Keratinocyte (primary cell): ENCODE measurements at regions not wholly inside any gene's neighbourhood (a gene's known extent, or its start where the extent isn't known, plus 50 kb on each side); places are given as distances from the start of the nearest gene placed in this dataset.

ENCODE experiments used
- DNase-seq: peaks from one replicate; pipeline ENCODE4 v3.0.0-alpha.2; 2011; ENCODE audit warnings: low read depth, missing footprints, low spot score
- FAIRE-seq: peaks from 2 replicates; lab custom pipeline; 2011; peaks lifted over from hg19 to GRCh38; lab: Jason Lieb, UNC
- H2AFZ ChIP-seq: 2 replicates; pipeline ENCODE4 v1.6.0; 2012; ENCODE audit warnings: low read length, control low read depth, inconsistent platforms; ENCODE audit not compliant: control insufficient read depth
- H3K27ac ChIP-seq: 2 replicates; pipeline ENCODE4 v1.5.1; 2011; ENCODE audit warnings: low read length; ENCODE audit not compliant: control insufficient read depth, insufficient read depth
- H3K27me3 ChIP-seq: 3 replicates; pipeline ENCODE4 v1.6.0; 2011; ENCODE audit warnings: low read length; ENCODE audit not compliant: control insufficient read depth, insufficient read depth; ENCODE audit errors: extremely low read depth
- H3K36me3 ChIP-seq, 2 experiments: 2 replicates in 1 of 2; 3 replicates in 1 of 2; pipeline ENCODE4 v1.5.1; 2011; ENCODE audit warnings: low read length in 2 of 2, mild to moderate bottlenecking in 1 of 2; ENCODE audit not compliant: control insufficient read depth in 2 of 2, insufficient read depth in 2 of 2; ENCODE audit errors: extremely low read depth in 1 of 2
- H3K4me1 ChIP-seq: 3 replicates; pipeline ENCODE4 v1.5.1; 2011; ENCODE audit warnings: low read length; ENCODE audit not compliant: control insufficient read depth, insufficient read depth; ENCODE audit errors: extremely low read depth
- H3K4me2 ChIP-seq: 3 replicates; pipeline ENCODE4 v1.6.0; 2011; ENCODE audit warnings: low read depth, low read length; ENCODE audit not compliant: control insufficient read depth, insufficient read depth; ENCODE audit errors: extremely low read depth
- H3K4me3 ChIP-seq, 3 experiments: fragments of 200-600 bp in 1 of 3; sonication (generic) in 1 of 3; 2 replicates in 2 of 3; 3 replicates in 1 of 3; pipeline ENCODE4 v1.5.1; 2011 to 2016; ENCODE audit warnings: low read length in 3 of 3, mild to moderate bottlenecking in 3 of 3, control low read depth in 2 of 3, inconsistent platforms in 1 of 3, low read depth in 1 of 3, mixed read lengths in 1 of 3, mixed run types in 1 of 3, moderate library complexity in 1 of 3; ENCODE audit not compliant: control insufficient read depth in 2 of 3, insufficient read depth in 2 of 3; ENCODE audit errors: extremely low read depth in 1 of 3
- H3K79me2 ChIP-seq: 2 replicates; pipeline ENCODE4 v1.6.0; 2012; ENCODE audit warnings: low read length; ENCODE audit not compliant: control insufficient read depth, insufficient read depth
- H3K9ac ChIP-seq: 3 replicates; pipeline ENCODE4 v1.6.0; 2011; ENCODE audit warnings: low read length; ENCODE audit not compliant: control insufficient read depth, insufficient read depth; ENCODE audit errors: extremely low read depth
- H3K9me1 ChIP-seq: 3 replicates; pipeline ENCODE4 v1.6.0; 2011; ENCODE audit warnings: low read length; ENCODE audit not compliant: control insufficient read depth, insufficient read depth; ENCODE audit errors: extremely low read depth
- H3K9me3 ChIP-seq: 2 replicates; pipeline ENCODE4 v1.5.1; 2012; ENCODE audit warnings: low read depth, low read length; ENCODE audit not compliant: control insufficient read depth
- H4K20me1 ChIP-seq: 3 replicates; pipeline ENCODE4 v1.6.0; 2011; ENCODE audit warnings: low read length; ENCODE audit not compliant: control insufficient read depth, insufficient read depth; ENCODE audit errors: extremely low read depth
- EZH2 ChIP-seq: IDR thresholded peaks from one replicate; pipeline ENCODE4 v1.6.1; 2012; ENCODE audit warnings: inconsistent platforms, mild to moderate bottlenecking, low read length, moderate library complexity
- dilution Hi-C: fragments of 300-500 bp; cut with MboI; formaldehyde crosslinking; loops from one replicate; pipeline ENCODE4 v1.7.0; 2020; ENCODE audit warnings: low sequenced_read_pairs; ENCODE audit not compliant: extremely low pct_ligation_motif_present
- TF ChIP-seq, protein P1 (sequence below), 3 experiments: IDR thresholded peaks in 1 of 3; conservative IDR thresholded peaks in 1 of 3; optimal IDR thresholded peaks in 1 of 3; 2 replicates in 2 of 3; 3 replicates in 1 of 3; pipeline versions ENCODE3 to v1.5.1; 2011; ENCODE audit warnings: low read length in 3 of 3, mild to moderate bottlenecking in 3 of 3, moderate library complexity in 2 of 3, control low read depth in 1 of 3, inconsistent platforms in 1 of 3; ENCODE audit not compliant: insufficient read depth in 2 of 3; ENCODE audit errors: extremely low read depth in 1 of 3

DNA sequence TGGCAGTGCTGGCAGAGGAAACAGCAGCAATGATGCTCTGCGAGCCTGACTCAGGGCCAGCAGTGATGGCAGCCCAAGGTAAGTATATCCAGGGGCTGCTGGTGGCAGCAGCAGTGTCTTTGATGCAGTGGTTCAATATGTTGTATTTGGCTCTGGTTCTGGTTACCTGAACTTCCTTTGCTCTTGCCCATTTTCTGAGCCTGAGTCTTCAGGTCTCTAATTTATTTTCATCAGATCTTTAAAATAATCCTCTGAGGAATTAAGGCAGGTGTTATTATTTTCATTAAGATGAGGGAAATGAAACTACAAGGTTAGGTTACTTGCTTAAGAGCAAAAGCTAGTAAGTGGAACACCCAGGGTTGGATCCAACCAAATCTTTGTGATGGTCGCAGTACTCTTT is 102.8 kb upstream of the BMP2K start:
- Histone ChIP-seq H3K27me3 (no peaks in the 10 kb centered on the region), H3K9me1 (no peaks in the 10 kb centered on the region), H3K4me1 (no peaks in the 10 kb centered on the region), H3K27ac (no peak overlapping the region), H3K79me2 (no peaks in the 10 kb centered on the region), H4K20me1 (no peaks in the 10 kb centered on the region), H3K36me3 (no peaks in the 10 kb centered on the region), H3K9ac (no peak overlapping the region), H2AFZ (no peak overlapping the region), H3K4me3 (no peak overlapping the region), H3K4me2 (no peak overlapping the region), H3K9me3 (no peaks in the 10 kb centered on the region)
- dilution Hi-C loops = no loop called here
- FAIRE-seq = no peak
- no peak for TF ChIP-seq EZH2
- TF ChIP-seq, protein P1, sequence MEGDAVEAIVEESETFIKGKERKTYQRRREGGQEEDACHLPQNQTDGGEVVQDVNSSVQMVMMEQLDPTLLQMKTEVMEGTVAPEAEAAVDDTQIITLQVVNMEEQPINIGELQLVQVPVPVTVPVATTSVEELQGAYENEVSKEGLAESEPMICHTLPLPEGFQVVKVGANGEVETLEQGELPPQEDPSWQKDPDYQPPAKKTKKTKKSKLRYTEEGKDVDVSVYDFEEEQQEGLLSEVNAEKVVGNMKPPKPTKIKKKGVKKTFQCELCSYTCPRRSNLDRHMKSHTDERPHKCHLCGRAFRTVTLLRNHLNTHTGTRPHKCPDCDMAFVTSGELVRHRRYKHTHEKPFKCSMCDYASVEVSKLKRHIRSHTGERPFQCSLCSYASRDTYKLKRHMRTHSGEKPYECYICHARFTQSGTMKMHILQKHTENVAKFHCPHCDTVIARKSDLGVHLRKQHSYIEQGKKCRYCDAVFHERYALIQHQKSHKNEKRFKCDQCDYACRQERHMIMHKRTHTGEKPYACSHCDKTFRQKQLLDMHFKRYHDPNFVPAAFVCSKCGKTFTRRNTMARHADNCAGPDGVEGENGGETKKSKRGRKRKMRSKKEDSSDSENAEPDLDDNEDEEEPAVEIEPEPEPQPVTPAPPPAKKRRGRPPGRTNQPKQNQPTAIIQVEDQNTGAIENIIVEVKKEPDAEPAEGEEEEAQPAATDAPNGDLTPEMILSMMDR (optimal IDR thresholded peaks at IDR 0.05 in 1 of 3, IDR thresholded peaks at IDR 0.05 in 1 of 3, conservative IDR thresholded peaks at IDR 0.05 in 1 of 3; ENCODE audit: extremely low read depth in 1 of 3, insufficient read depth in 2 of 3, low read length in 3 of 3) = no peak
- no peak for DNase-seq

DNA sequence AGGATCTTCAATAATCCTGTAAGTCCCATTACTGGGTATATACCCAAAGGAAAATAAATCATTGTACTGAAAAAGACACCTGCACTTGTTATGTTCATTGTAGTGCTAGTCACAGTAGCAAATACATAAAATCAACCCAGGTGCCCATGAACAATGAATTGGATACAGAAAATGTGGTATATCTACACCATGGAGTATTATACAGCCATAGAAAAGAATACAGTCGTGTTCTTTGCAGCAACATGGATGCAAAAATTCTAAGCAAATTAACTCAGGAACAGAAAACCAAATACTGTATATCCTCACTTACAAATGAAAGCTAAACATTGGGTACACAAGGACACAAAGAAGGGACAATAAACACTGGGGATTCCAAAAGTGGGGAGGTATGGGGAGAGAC is 100.8 kb upstream of the BMP2K start:
- TF ChIP-seq EZH2 = no peak
- TF ChIP-seq, protein P1 (optimal IDR thresholded peaks at IDR 0.05 in 1 of 3, IDR thresholded peaks at IDR 0.05 in 1 of 3, conservative IDR thresholded peaks at IDR 0.05 in 1 of 3; ENCODE audit: extremely low read depth in 1 of 3, insufficient read depth in 2 of 3, low read length in 3 of 3) = no peak
- FAIRE-seq (no peak), DNase-seq (no peak)
- dilution Hi-C loops = no loop called here
- H3K79me2 ChIP-seq = no peaks in the 10 kb centered on the region
- H2AFZ ChIP-seq = no peak overlapping the region
- no peak overlapping the region for H3K4me3 ChIP-seq
- H3K27me3 ChIP-seq = no peaks in the 10 kb centered on the region
- no peaks in the 10 kb centered on the region for H3K9me3 ChIP-seq
- H3K27ac ChIP-seq = no peak overlapping the region
- H3K4me1 ChIP-seq = no peaks in the 10 kb centered on the region
- H3K36me3 ChIP-seq = no peaks in the 10 kb centered on the region
- H4K20me1 ChIP-seq = no peaks in the 10 kb centered on the region
- H3K9me1 ChIP-seq = no peaks in the 10 kb centered on the region
- H3K4me2 ChIP-seq = no peak overlapping the region
- H3K9ac ChIP-seq = no peak overlapping the region
